ENCODE measurements at regions not wholly inside any gene's neighbourhood (a gene's known extent, or its start where the extent isn't known, plus 50 kb on each side); places are given as distances from the start of the nearest gene placed in this dataset.

DNA sequence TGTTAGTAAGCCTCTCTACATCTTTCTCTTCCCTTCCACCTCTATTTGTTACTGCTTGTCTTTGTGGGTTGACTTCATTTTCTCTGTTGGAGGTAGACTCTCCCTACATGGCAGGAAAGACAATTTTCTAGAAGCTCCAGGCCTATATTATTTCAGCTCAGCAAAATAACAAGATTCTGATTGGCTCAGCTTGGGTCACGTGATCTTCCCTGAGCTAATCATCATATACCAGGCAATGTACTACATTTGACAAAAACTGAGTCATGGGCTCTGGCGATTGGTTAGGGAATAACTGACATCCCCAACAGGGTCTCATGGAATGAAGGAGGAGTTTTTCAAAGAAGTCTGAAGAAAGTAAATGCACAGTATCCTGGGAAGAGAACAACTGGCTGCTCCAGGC is 65.6 kb upstream of the NR3C1 start:
- Histone ChIP-seq H3K9ac (ENCODE audit: extremely low read depth, insufficient read length, low read length) (no peak overlapping the region), H2AK5ac (ENCODE audit: insufficient read length, low read length) (no peak overlapping the region), H2BK5ac (ENCODE audit: insufficient read length, low read length) (no peak overlapping the region), H2BK120ac (ENCODE audit: low read depth, low read length, poor library complexity, severe bottlenecking) (no peak overlapping the region), H2BK20ac (ENCODE audit: low read depth, low read length, poor library complexity, severe bottlenecking) (no peak overlapping the region), H3T11ph (ENCODE audit: low read length) (no peak overlapping the region), H3K27me3 (ENCODE audit: insufficient read depth, low read length) (no peaks in the 10 kb centered on the region), H3K14ac (ENCODE audit: insufficient read depth, low read length) (no peak overlapping the region), H3K4me1 (ENCODE audit: insufficient read depth, low read length) (no peaks in the 10 kb centered on the region), H4K91ac (ENCODE audit: insufficient read length, low read depth, low read length) (no peak overlapping the region), H2BK15ac (ENCODE audit: low read depth, low read length) (no peak overlapping the region), H4K8ac (replicated peaks; ENCODE audit: insufficient read length, low read depth, low read length) (no peak overlapping the region), H2BK12ac (ENCODE audit: insufficient read length, low read depth, low read length) (no peak overlapping the region), H3K56ac (ENCODE audit: insufficient read length, low read depth, low read length) (no peak overlapping the region), H3K9me3 (ENCODE audit: control insufficient read depth, low read depth, low read length) (no peaks in the 10 kb centered on the region), H3K79me2 (ENCODE audit: insufficient read depth, low read length) (no peaks in the 10 kb centered on the region), H3K23ac (ENCODE audit: insufficient read length, low read depth, low read length) (no peak overlapping the region), H3K23me2 (ENCODE audit: insufficient read length, low read depth, low read length, poor library complexity, severe bottlenecking) (no peaks in the 10 kb centered on the region), H3K4ac (ENCODE audit: low read depth, low read length) (no peak overlapping the region), H3K27ac (ENCODE audit: insufficient read length, low read depth, low read length) (no peak overlapping the region), H3K18ac (ENCODE audit: insufficient read length, low read depth, low read length) (no peak overlapping the region), H3K79me1 (ENCODE audit: insufficient read depth, low read depth, low read length, poor library complexity, severe bottlenecking) (no peaks in the 10 kb centered on the region), H3K4me2 (ENCODE audit: insufficient read depth, insufficient read length, low read length) (no peak overlapping the region), H2AFZ (ENCODE audit: low read length) (no peak overlapping the region), H4K5ac (ENCODE audit: insufficient read length, low read depth, low read length) (no peak overlapping the region), H4K20me1 (ENCODE audit: control insufficient read depth, insufficient read depth, insufficient read length) (no peaks in the 10 kb centered on the region)
- TF ChIP-seq, protein P1, sequence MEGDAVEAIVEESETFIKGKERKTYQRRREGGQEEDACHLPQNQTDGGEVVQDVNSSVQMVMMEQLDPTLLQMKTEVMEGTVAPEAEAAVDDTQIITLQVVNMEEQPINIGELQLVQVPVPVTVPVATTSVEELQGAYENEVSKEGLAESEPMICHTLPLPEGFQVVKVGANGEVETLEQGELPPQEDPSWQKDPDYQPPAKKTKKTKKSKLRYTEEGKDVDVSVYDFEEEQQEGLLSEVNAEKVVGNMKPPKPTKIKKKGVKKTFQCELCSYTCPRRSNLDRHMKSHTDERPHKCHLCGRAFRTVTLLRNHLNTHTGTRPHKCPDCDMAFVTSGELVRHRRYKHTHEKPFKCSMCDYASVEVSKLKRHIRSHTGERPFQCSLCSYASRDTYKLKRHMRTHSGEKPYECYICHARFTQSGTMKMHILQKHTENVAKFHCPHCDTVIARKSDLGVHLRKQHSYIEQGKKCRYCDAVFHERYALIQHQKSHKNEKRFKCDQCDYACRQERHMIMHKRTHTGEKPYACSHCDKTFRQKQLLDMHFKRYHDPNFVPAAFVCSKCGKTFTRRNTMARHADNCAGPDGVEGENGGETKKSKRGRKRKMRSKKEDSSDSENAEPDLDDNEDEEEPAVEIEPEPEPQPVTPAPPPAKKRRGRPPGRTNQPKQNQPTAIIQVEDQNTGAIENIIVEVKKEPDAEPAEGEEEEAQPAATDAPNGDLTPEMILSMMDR (conservative IDR thresholded peaks at IDR 0.05): no peak
- Mint-ChIP-seq H3K27me3 (ENCODE audit: low read depth) (no peaks in the 10 kb centered on the region), H3K4me3 (no peak overlapping the region), H3K4me1 (no peaks in the 10 kb centered on the region), H3K27ac (no peak overlapping the region), H3K36me3 (ENCODE audit: insufficient read depth in 1 of 3, low read depth in 3 of 3) (0 out of 7 replicates have a peak, but pooled peaks cover 0 to 8% (median 0%) of the 10 kb centered on the region in 3 experiments), H3K9me3 (peaks cover 0 to 3% of the 10 kb centered on the region in 2 experiments; a peak in 3 of 5 replicates)
- no CpG with 5 or more reads among the region's 2 CpGs for WGBS (ENCODE audit: extremely low coverage, insufficient read length, low lambda C conversion rate)
- DNase-seq: no peak

Measured in H9 (cell line).